ENCODE measurements at regions not wholly inside any gene's neighbourhood (a gene's known extent, or its start where the extent isn't known, plus 50 kb on each side); places are given as distances from the start of the nearest gene placed in this dataset.
"Not testable (repeated sequence)": the region's sequence is repeated elsewhere in the genome, so short reads cannot be mapped to it uniquely, and the experiment has no call there.

GRCh38 chr2:144115739-144116291 is 404.1 kb downstream of the ZEB2 start:
- FAIRE-seq, result no peak
- no peak for ATAC-seq
- intact Hi-C loops (cut with DNase I), result no loop called here
- Histone ChIP-seq H3K9me3 (no peaks in the 10 kb centered on the region), H3K27ac (no peak overlapping the region), H3K4me1 (no peaks in the 10 kb centered on the region), H3K4me3 (no peak overlapping the region), H3K27me3 (no peaks in the 10 kb centered on the region), H3K36me3 (no peaks in the 10 kb centered on the region)
- DNase-seq, result no peak
- TF ChIP-seq CTCF (IDR thresholded peaks at IDR 0.05), result no peak
- 42 to 44% methylated on average over 1 of the region's 1 CpG for WGBS, 2 donors

DNA sequence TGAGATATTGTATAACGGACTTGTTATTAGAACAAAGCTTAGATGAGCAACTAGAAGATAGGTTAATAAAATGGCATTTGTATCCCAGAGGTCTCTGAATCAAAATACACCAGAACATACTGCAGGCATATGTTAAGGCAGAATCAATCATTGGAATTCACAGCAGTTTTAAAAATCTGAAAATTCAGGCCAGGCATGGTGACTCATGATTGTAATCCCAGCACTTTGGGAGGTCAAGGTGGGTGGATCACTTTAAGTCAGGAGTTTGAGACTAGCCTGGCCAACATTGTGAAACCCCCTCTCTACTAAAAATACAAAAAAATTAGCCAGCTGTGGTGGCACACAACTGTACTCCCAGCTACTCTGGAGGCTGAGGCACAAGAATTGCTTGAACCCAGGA is 405.2 kb downstream of the ZEB2 start:
- ATAC-seq (no peak), FAIRE-seq (no peak), DNase-seq (no peak)
- TF ChIP-seq CTCF (IDR thresholded peaks at IDR 0.05), result no peak
- Histone ChIP-seq H3K4me3 (no peak overlapping the region), H3K27ac (no peak overlapping the region), H3K9me3 (no peaks in the 10 kb centered on the region), H3K4me1 (no peaks in the 10 kb centered on the region), H3K36me3 (no peaks in the 10 kb centered on the region), H3K27me3 (no peaks in the 10 kb centered on the region)
- intact Hi-C loops (cut with DNase I), result no loop called here
- 97 to 98% methylated on average over 1 of the region's 1 CpG for WGBS, 2 donors

DNA sequence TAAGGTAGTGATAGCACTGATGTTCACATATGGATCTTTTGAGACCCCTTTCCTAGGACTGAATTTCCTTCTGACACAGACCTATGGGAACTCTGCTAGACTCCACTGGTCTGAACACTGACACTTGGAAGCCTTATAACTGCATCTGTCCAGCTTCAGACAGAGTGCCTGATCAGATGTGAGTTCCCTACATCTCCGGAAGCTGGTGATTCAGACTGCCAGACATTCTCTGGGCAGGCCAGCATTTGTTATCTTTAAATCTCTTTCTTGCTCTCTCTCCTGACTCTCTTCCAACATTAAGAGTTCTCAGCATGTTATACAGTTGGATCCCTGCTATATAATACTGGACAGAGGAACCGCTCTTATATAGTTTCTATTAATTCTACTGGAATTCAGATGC is 408.5 kb downstream of the ZEB2 start:
- ATAC-seq (no peak), DNase-seq (no peak), FAIRE-seq (no peak)
- Histone ChIP-seq H3K9me3 (no peaks in the 10 kb centered on the region), H3K4me1 (no peaks in the 10 kb centered on the region), H3K4me3 (no peak overlapping the region), H3K27ac (no peak overlapping the region), H3K36me3 (no peaks in the 10 kb centered on the region), H3K27me3 (no peaks in the 10 kb centered on the region)
- intact Hi-C loops (cut with DNase I), result no loop called here
- 90 to 94% methylated on average over 2 of the region's 2 CpGs for WGBS, 2 donors
- TF ChIP-seq CTCF (IDR thresholded peaks at IDR 0.05), result no peak

- H3K27ac ChIP-seq; H3K36me3 ChIP-seq; DNase-seq; H3K9me3 ChIP-seq; H3K4me1 ChIP-seq; intact Hi-C loops (cut with DNase I); ATAC-seq; H3K27me3 ChIP-seq; H3K4me3 ChIP-seq; FAIRE-seq: not testable (repeated sequence)
- 92 to 98% methylated on average over 3 of the region's 3 CpGs for WGBS, 2 donors
These were observed 413.8 kb downstream of the ZEB2 start for GRCh38 chr2:144106104-144106503.

- ATAC-seq (no peak), FAIRE-seq (no peak), DNase-seq (no peak)
- no peak overlapping the region for H3K4me3 ChIP-seq
- H3K9me3 ChIP-seq, result no peaks in the 10 kb centered on the region
- no peaks in the 10 kb centered on the region for H3K27me3 ChIP-seq
- intact Hi-C loops (cut with DNase I), result no loop called here
- no peaks in the 10 kb centered on the region for H3K4me1 ChIP-seq
- no peak for TF ChIP-seq CTCF (IDR thresholded peaks at IDR 0.05)
- WGBS, 2 donors, result 92% methylated on average over 2 of the region's 2 CpGs
- no peaks in the 10 kb centered on the region for H3K36me3 ChIP-seq
- no peak overlapping the region for H3K27ac ChIP-seq
These were observed 417.5 kb downstream of the ZEB2 start for GRCh38 chr2:144102386-144102785.

All from pancreas (tissue), 10 donors.